ENCODE measurements at regions not wholly inside any gene's neighbourhood (a gene's known extent, or its start where the extent isn't known, plus 50 kb on each side); places are given as distances from the start of the nearest gene placed in this dataset.

GRCh38 chr19:33948651-33949335, 152.1 kb downstream of the KCTD15 start:
- no peak for DNase-seq

- no peak for DNase-seq
Observed at GRCh38 chr19:33950091-33950750, 153.6 kb downstream of the KCTD15 start.

- DNase-seq, result no peak
Observed at GRCh38 chr19:33953023-33953422, 156.4 kb downstream of the KCTD15 start.

GRCh38 chr19:33953592-33953991, 156.9 kb downstream of the KCTD15 start:
- DNase-seq, result no peak

GRCh38 chr19:33954686-33955085, 158.0 kb downstream of the KCTD15 start:
- DNase-seq, result no peak

GRCh38 chr19:33956941-33957340, 160.3 kb downstream of the KCTD15 start:
- DNase-seq, result no peak

- no peak for DNase-seq
Observed at GRCh38 chr19:33957804-33958203, 161.1 kb downstream of the KCTD15 start.

GRCh38 chr19:33960566-33960965, 163.9 kb downstream of the KCTD15 start:
- DNase-seq, result no peak

GRCh38 chr19:33962161-33962560, 165.5 kb downstream of the KCTD15 start:
- DNase-seq, result no peak

- no peak for DNase-seq
Observed at GRCh38 chr19:33963514-33963913, 166.8 kb downstream of the KCTD15 start.

- DNase-seq, result no peak
Observed at GRCh38 chr19:33971073-33971472, 174.4 kb downstream of the KCTD15 start.

- no peak for DNase-seq
Observed at GRCh38 chr19:33977756-33978685, 181.4 kb downstream of the KCTD15 start.

GRCh38 chr19:33982706-33983105, 186.0 kb downstream of the KCTD15 start:
- no peak for DNase-seq

- DNase-seq, result no peak
Observed at GRCh38 chr19:33988601-33989000, 183.7 kb upstream of the LSM14A start.

GRCh38 chr19:33997690-33998089, 174.6 kb upstream of the LSM14A start:
- DNase-seq, result no peak

GRCh38 chr19:33998302-33998701, 174.0 kb upstream of the LSM14A start:
- DNase-seq, result no peak

GRCh38 chr19:33998739-33999345, 173.5 kb upstream of the LSM14A start:
- DNase-seq, result no peak

GRCh38 chr19:34017024-34017423, 155.3 kb upstream of the LSM14A start:
- no peak for DNase-seq

GRCh38 chr19:34017601-34018000, 154.7 kb upstream of the LSM14A start:
- DNase-seq, result no peak

GRCh38 chr19:34018546-34018945, 153.8 kb upstream of the LSM14A start:
- no peak for DNase-seq

- DNase-seq, result no peak
Observed at GRCh38 chr19:34023381-34023780, 148.9 kb upstream of the LSM14A start.

GRCh38 chr19:34033880-34034279, 138.4 kb upstream of the LSM14A start:
- no peak for DNase-seq

GRCh38 chr19:34034318-34034846, 137.9 kb upstream of the LSM14A start:
- no peak for DNase-seq

Measured in NCI-H1436 (cell line).